Nucleus accumbens (tissue), 56 donors: ENCODE measurements at regions not wholly inside any gene's neighbourhood (a gene's known extent, or its start where the extent isn't known, plus 50 kb on each side); places are given as distances from the start of the nearest gene placed in this dataset.

Experiments used
- DNase-seq, 56 donors: peaks; one replicate each; lab custom pipeline; 2025; lab: John Stamatoyannopoulos, UW

GRCh38 chr3:128515-129172 is 67.9 kb upstream of the CHL1 start:
- peak in 13 of 56 donors; percentile 3 to 55 (median 20) for DNase-seq

- DNase-seq = no peak
Measured at GRCh38 chr3:131151-131888, 65.2 kb upstream of the CHL1 start.

- no peak for DNase-seq
Measured at GRCh38 chr3:132378-132777, 64.2 kb upstream of the CHL1 start.

GRCh38 chr3:132904-133303 is 63.7 kb upstream of the CHL1 start:
- DNase-seq = no peak

GRCh38 chr3:140748-141330 is 55.7 kb upstream of the CHL1 start:
- no peak for DNase-seq
